Ovary (tissue), 3 donors: ENCODE measurements at regions not wholly inside any gene's neighbourhood (a gene's known extent, or its start where the extent isn't known, plus 50 kb on each side); places are given as distances from the start of the nearest gene placed in this dataset.
"Not testable (repeated sequence)": the region's sequence is repeated elsewhere in the genome, so short reads cannot be mapped to it uniquely, and the experiment has no call there.

Experiments used
- CTCF ChIP-seq, 3 donors: fragments of 450-650 bp in 2 of 3; fragments of 200-600 bp in 1 of 3; IDR thresholded peaks; one replicate each; pipeline versions ENCODE4 v1.5.1 to v1.8.0; 2016 to 2022; ENCODE audit warnings: antibody characterized with exemption in 3 of 3, mild to moderate bottlenecking in 1 of 3
- EP300 ChIP-seq: sonication (generic); formaldehyde crosslinking; IDR thresholded peaks from one replicate; pipeline ENCODE4 v1.6.1; 2017; ENCODE audit warnings: antibody characterized with exemption
- donor health status: DM: no; HTN: no; CAD: no.

DNA sequence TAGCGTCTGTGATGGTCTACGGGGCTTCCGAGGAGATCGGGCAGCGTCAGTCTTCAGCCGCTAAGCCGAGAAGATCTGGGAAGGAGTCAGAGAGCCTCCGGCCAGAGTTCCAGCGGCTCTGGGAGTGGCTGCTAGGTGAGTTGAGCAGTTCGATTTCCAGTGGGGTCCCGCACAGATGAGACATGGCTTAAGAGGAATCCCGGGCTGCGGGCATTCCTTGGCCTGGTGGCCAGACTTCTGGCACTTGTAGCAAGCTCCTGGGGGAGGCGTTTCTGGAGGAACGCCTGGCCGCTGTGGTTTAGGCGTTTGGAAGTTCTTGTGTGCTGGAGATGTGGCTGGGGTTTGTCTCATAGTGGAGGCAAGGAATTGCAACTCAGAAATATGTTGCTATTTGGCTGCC is 915.3 kb upstream of the CRIM1 start:
- not testable (repeated sequence) for TF ChIP-seq CTCF (IDR thresholded peaks at IDR 0.05); EP300
